GM12891 (cell line): ENCODE measurements at regions not wholly inside any gene's neighbourhood (a gene's known extent, or its start where the extent isn't known, plus 50 kb on each side); places are given as distances from the start of the nearest gene placed in this dataset.

Experiments used
- DNase-seq: peaks from one replicate; pipeline ENCODE4 v3.0.0; 2011; ENCODE audit warnings: low spot score; ENCODE audit not compliant: insufficient read length
- FAIRE-seq: peaks from 2 replicates; lab custom pipeline; 2011; peaks lifted over from hg19 to GRCh38; lab: Jason Lieb, UNC
- PAX5 ChIP-seq: IDR thresholded peaks from 2 replicates; pipeline ENCODE4 v1.6.1; 2011; ENCODE audit warnings: low read length, moderate library complexity, mild to moderate bottlenecking; ENCODE audit not compliant: insufficient read depth, severe bottlenecking
- POLR2A ChIP-seq: IDR thresholded peaks from 2 replicates; pipeline ENCODE4 v1.6.1; 2011; ENCODE audit warnings: low read depth, low read length, control low read depth
- POLR2AphosphoS5 ChIP-seq: IDR thresholded peaks from 2 replicates; pipeline ENCODE4 v1.6.1; 2011; ENCODE audit warnings: low read depth, low read length, control low read depth
- POU2F2 ChIP-seq: IDR thresholded peaks from 2 replicates; pipeline ENCODE4 v1.6.1; 2011; ENCODE audit warnings: low read depth, mild to moderate bottlenecking, control low read depth, low read length, moderate library complexity
- SPI1 ChIP-seq: IDR thresholded peaks from 2 replicates; pipeline ENCODE4 v1.6.1; 2011; ENCODE audit warnings: low read depth, low read length, control low read depth
- TAF1 ChIP-seq: IDR thresholded peaks from 2 replicates; pipeline ENCODE4 v1.6.1; 2011; ENCODE audit warnings: low read depth, low read length, control low read depth

DNA sequence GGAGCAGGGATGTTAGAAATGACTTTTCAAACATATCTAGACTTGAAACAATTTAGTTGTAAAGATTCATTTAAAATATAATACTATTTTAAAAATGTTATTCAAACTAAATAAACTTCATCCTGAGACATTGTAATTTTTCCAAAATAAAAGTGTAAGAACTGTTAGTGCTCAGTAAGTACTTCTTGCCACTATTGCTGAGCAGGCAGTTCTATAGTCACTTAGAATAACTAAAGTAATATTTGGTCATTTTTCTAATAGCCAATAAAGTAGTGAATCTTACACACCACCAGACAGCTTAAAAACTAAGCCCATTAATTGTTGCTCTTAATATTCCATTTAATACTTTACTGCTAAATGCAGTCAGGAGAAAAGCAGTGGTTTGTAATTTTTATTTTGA, 1120.0 kb upstream of the CDH10 start:
- DNase-seq (no peak), FAIRE-seq (no peak)
- TF ChIP-seq POU2F2 (no peak), POLR2A (no peak), POLR2AphosphoS5 (no peak), SPI1 (no peak), TAF1 (no peak), PAX5 (no peak)

DNA sequence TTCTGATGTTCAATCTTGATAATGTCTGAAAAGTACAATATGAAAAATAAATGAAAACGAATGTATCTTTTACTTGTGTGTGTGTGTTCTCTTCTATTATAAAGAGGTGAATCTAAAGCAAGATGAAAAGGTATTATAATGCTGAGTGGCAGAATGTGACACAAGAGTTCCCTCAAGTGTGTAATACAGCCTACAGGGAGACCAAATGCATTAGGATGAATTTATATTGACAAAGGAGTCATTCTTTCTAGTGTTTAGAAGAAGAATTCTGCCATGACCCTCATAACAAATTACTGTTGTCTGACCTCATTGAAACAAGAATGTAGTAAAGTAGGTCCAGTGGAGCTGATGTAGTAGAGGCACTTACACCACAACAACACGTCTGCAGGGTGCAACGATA, 1119.0 kb upstream of the CDH10 start:
- no peak for FAIRE-seq
- TF ChIP-seq TAF1 (no peak), POLR2AphosphoS5 (no peak), PAX5 (no peak), SPI1 (no peak), POLR2A (no peak), POU2F2 (no peak)

DNA sequence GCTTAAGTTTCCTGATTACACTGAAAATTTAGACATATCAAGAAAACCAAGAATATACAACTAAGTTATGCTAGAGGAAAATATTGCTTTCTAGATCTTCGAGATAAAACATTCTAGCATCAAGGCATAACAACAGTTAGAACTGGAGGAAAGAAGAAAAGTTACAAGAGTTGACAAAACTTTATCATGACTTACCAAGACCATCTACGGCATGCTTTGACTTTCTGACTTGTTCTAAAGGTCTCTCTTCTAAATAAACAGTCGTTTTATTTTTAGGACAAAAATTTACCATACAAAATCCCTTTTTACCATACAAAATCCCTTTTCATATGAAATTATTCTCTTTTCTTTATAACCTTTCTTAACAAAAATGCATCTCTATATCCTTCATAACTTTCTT, 1110.1 kb upstream of the CDH10 start:
- FAIRE-seq (no peak), DNase-seq (no peak)
- TF ChIP-seq SPI1 (no peak), POLR2AphosphoS5 (no peak), POLR2A (no peak), PAX5 (no peak), TAF1 (no peak), POU2F2 (no peak)

More for the DNA sequence above, 1119.0 kb upstream of the CDH10 start:
- DNase-seq, result no peak

DNA sequence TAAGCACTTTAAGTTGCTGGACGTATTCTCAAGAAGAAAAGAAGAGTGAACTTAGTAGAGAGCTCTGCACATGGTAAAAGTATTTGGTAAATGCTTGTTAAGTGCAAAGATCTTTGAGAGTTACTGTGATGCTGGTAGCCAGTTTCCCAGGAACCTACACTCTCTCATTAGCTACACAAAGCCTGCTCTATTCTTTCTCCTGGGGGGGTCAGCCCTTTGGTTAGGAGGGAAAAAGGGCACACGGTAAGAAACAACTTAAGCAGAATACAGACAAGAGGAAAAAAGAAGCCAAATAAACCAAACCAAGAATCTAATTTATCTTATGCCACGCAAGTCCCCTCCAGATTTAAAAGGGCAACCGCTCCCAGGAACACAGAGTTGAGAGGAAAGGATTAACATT, 1100.1 kb upstream of the CDH10 start:
- FAIRE-seq, result no peak
- TF ChIP-seq SPI1, result no peak
- TF ChIP-seq PAX5, result no peak
- no peak for TF ChIP-seq TAF1
- TF ChIP-seq POLR2A, result no peak
- TF ChIP-seq POLR2AphosphoS5, result no peak
- no peak for DNase-seq

DNA sequence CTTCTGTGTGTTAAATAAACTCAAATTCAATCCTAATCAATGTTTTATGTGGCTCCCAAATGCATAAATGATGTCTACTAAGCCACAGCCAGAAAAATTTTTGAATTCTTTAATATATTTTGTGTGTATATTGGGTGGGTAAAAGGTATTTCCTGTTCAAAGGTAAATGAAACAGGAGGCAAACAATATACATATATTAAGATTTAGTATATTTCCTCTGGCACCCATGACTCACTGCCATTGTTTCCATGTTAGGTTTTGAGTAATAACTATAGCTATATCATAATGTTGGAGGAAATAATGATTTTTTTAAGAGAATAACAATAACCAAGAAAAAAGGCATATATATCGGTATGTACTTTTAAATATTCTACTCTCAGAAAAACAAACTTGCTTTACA, 1071.9 kb upstream of the CDH10 start:
- no peak for FAIRE-seq
- no peak for DNase-seq
- TF ChIP-seq POLR2AphosphoS5, result no peak
- TF ChIP-seq PAX5, result no peak
- TF ChIP-seq POU2F2, result no peak
- TF ChIP-seq SPI1, result no peak
- no peak for TF ChIP-seq TAF1

DNA sequence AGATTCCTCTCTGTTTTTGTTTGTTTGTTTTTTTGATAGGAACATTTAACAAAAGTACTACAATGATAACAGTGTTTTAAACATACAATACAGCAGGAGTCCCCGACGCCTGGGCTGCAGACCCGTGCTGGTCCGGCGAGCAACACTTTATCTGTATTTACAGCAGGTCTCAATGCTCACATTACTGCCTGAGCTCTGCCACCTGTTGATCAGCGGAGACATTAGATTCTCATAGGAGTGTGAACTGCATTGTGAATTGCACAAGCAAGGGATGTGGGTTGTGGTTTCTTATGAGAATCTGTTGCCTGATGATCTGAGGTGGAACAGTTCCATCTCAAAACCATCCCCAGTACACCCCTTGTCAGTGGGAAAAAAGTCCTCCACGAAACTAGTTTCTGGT, 1068.5 kb upstream of the CDH10 start:
- FAIRE-seq (peak; percentile 13), DNase-seq (no peak)
- TF ChIP-seq PAX5 (no peak), SPI1 (no peak), POLR2A (no peak), TAF1 (no peak), POU2F2 (no peak), POLR2AphosphoS5 (no peak)

DNA sequence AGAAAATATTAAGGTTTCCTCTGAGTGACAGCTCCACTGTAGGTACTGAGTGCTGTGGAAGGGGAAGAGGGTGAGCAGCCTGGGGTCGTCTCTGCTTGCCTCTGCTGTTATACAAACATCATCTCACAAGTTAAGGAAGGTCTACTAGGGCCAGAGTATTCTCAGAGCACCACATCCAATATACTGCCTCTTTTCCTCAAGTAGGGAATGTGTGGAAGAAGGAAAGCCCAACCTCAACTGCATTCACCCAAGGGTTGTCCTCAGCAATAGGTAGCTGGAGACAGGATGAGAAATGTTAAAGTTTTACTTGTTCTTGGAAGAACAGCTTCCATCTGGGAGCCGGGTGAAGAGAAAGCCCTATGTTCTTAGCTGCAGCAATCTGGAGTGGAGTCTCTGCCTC, 1062.3 kb upstream of the CDH10 start:
- TF ChIP-seq PAX5 (no peak), SPI1 (no peak), POLR2AphosphoS5 (no peak), POLR2A (no peak), TAF1 (no peak), POU2F2 (no peak)
- FAIRE-seq (no peak), DNase-seq (no peak)

DNA sequence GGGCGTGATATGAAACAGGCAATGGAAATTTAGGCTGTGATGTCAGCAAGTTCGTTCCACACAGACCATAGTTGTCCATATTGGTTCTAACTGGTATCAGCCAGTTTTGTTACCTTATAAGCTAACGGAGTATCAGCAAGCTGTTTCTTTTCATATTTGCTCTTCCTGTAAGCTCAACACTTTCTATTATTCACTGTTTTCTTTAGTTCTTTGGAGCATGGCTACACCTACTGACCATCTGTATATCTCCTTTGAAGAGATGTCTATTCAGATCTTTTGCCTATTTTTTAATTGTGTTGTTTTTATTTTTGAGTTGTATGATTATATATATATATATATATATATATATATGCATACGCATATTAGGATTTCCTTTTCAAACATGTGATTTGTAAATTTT, 1057.2 kb upstream of the CDH10 start:
- FAIRE-seq, result no peak
- no peak for DNase-seq
- no peak for TF ChIP-seq PAX5
- no peak for TF ChIP-seq POU2F2
- TF ChIP-seq TAF1, result no peak
- TF ChIP-seq SPI1, result no peak
- TF ChIP-seq POLR2A, result no peak
- no peak for TF ChIP-seq POLR2AphosphoS5

DNA sequence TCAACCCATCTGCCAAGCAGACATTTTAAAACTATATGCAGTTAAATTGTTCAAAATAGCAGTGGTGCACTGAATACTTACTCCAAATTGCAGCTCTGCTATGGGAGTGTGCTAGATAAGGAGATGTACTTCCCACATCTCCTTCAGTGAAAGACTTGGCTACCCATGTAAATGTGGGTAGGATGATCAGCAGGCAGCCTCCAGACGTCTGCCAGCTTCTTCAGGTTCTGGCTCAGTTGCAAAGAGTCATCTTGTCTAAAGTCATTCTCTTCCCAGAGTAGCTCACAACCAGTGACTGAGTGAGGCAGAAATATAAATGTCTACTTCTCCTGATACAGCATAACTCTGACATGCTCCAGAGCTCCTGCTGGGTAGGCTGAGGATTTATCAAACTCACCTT, 1050.0 kb upstream of the CDH10 start:
- TF ChIP-seq POLR2A, result no peak
- TF ChIP-seq POLR2AphosphoS5, result no peak
- TF ChIP-seq PAX5, result no peak
- no peak for TF ChIP-seq SPI1
- no peak for TF ChIP-seq POU2F2
- no peak for TF ChIP-seq TAF1
- FAIRE-seq (no peak), DNase-seq (no peak)

DNA sequence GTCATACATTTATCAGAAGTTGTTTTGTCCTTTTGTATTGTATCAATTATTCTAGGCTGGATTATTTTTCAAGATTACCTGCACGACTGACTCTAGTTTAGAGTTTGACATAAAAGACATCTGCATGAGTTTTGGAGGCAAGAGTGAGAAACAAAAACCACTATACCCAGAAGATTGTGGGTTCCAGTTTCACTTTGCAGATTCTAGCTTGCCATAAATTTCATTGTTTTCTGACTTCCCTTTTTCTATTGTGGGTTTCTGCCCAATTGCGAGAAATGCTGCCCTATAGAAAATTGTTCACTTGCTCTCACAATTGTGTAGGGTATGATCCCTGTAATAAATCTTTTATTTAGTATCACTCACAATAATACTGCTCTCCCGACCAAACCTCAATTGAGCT, 1043.4 kb upstream of the CDH10 start:
- DNase-seq, result no peak
- FAIRE-seq, result no peak
- TF ChIP-seq SPI1, result peak; percentile 85
- no peak for TF ChIP-seq TAF1
